Panc1 (cell line): ENCODE measurements at regions not wholly inside any gene's neighbourhood (a gene's known extent, or its start where the extent isn't known, plus 50 kb on each side); places are given as distances from the start of the nearest gene placed in this dataset.

Experiments used
- ATAC-seq: fragments of 200-7000 bp; cut with Tn5 transposase; 2 replicates; pipeline ENCODE4 v1.9.1; 2020; ENCODE audit warnings: mild to moderate bottlenecking, moderate library complexity
- BruUV-seq: library from RNA; stranded (reverse); fragments of 400-500 nt; replicated peaks from 2 replicates; lab custom pipeline; 2021; lab: Mats Ljungman, UMichigan
- CTCF ChIA-PET: fragments of 300-600 bp; sonication (Branson Sonifier 250); formaldehyde crosslinking; loops from one replicate; lab custom pipeline; 2022; ENCODE audit warnings: antibody characterized with exemption; lab: Charles Lee
- POLR2A ChIA-PET: fragments of 300-600 bp; sonication (Branson Sonifier 250); formaldehyde crosslinking; loops from one replicate; lab custom pipeline; 2022; ENCODE audit warnings: antibody characterized with exemption; lab: Charles Lee
- DNase-seq: peaks from one replicate; pipeline ENCODE4 v3.0.0-alpha.2; 2010; ENCODE audit warnings: low read depth, low spot score
- H3K27ac ChIP-seq: 2 replicates; pipeline ENCODE4 v1.5.1; 2011; ENCODE audit warnings: mild to moderate bottlenecking, low read length, inconsistent platforms
- H3K27me3 ChIP-seq: fragments of 200-500 bp; sonication (Bioruptor generic); 2 replicates; pipeline ENCODE4 v1.6.0; 2014; ENCODE audit warnings: low read length, inconsistent platforms; ENCODE audit not compliant: control insufficient read depth, insufficient read depth
- H3K36me3 ChIP-seq: fragments of 200-500 bp; sonication (Bioruptor generic); 2 replicates; pipeline ENCODE4 v1.5.1; 2014; ENCODE audit warnings: inconsistent platforms, mild to moderate bottlenecking, low read length, moderate library complexity; ENCODE audit not compliant: control insufficient read depth, insufficient read depth
- H3K4me1 ChIP-seq: 2 replicates; pipeline ENCODE4 v1.5.1; 2011; ENCODE audit warnings: inconsistent platforms, mild to moderate bottlenecking, low read length, moderate library complexity; ENCODE audit not compliant: control insufficient read depth, insufficient read depth
- H3K4me3 ChIP-seq, 2 experiments: 2 replicates each; pipeline ENCODE4 v1.5.1; 2011 to 2012; ENCODE audit warnings: low read depth in 2 of 2, low read length in 2 of 2, mild to moderate bottlenecking in 2 of 2, inconsistent platforms in 1 of 2, moderate library complexity in 1 of 2
- H3K9me3 ChIP-seq: fragments of 200-500 bp; sonication (Bioruptor generic); 2 replicates; pipeline ENCODE4 v1.5.1; 2014; ENCODE audit warnings: low read depth, mild to moderate bottlenecking, inconsistent platforms, low read length, moderate library complexity; ENCODE audit not compliant: control insufficient read depth, insufficient read depth
- CTCF ChIP-seq: fragments of 450-650 bp; IDR thresholded peaks from 2 replicates; pipeline ENCODE4 v1.5.1; 2017; ENCODE audit warnings: mild to moderate bottlenecking
- POLR2AphosphoS5 ChIP-seq: IDR thresholded peaks from 2 replicates; pipeline ENCODE4 v1.6.1; 2012; ENCODE audit warnings: mild to moderate bottlenecking, low read depth, low read length, moderate library complexity
- REST ChIP-seq, 2 experiments: IDR thresholded peaks; 2 replicates each; pipeline ENCODE4 v1.6.1; 2011 to 2012; ENCODE audit warnings: low read depth in 2 of 2, control low read depth in 1 of 2, low read length in 1 of 2, mild to moderate bottlenecking in 1 of 2, moderate library complexity in 1 of 2; ENCODE audit not compliant: insufficient read depth in 1 of 2
- SIN3A ChIP-seq: IDR thresholded peaks from 2 replicates; pipeline ENCODE4 v1.6.1; 2012; ENCODE audit warnings: low read depth, mild to moderate bottlenecking, low read length, moderate library complexity, borderline replicate concordance; ENCODE audit not compliant: insufficient read depth
- TCF7L2 ChIP-seq: IDR thresholded peaks from 2 replicates; pipeline ENCODE4 v1.6.1; 2011; ENCODE audit warnings: mild to moderate bottlenecking, low read depth, low read length, inconsistent platforms
- in situ Hi-C: cut with HindIII; loops from 2 replicates; pipeline ENCODE4 v1.10.0; 2016; ENCODE audit warnings: low sequenced_read_pairs, low pct_unique_long_range_greater_than_20kb
- intact Hi-C: fragments of 100-400 bp; cut with micrococcal nuclease; formaldehyde crosslinking; loops from one replicate; pipeline ENCODE4 v1.10.0; 2022; ENCODE audit not compliant: unreplicated experiment

GRCh38 chr2:198359308-198359707 lies 554.9 kb downstream of the PLCL1 start:
- Histone ChIP-seq H3K4me1 (no peaks in the 10 kb centered on the region), H3K9me3 (no peaks in the 10 kb centered on the region), H3K27me3 (no peaks in the 10 kb centered on the region; the same call in 1 of the 2 replicates), H3K27ac (no peak overlapping the region), H3K4me3 (no peak overlapping the region), H3K36me3 (no peaks in the 10 kb centered on the region)
- no peak for DNase-seq
- TF ChIP-seq CTCF, result no peak
- TF ChIP-seq TCF7L2, result no peak
- no peak for TF ChIP-seq REST (IDR thresholded peaks at IDR 0.05; ENCODE audit: insufficient read depth in 1 of 2, low read depth in 2 of 2, low read length in 1 of 2)
- TF ChIP-seq SIN3A, result no peak
- TF ChIP-seq POLR2AphosphoS5, result no peak
- in situ Hi-C loops (no loop called here), intact Hi-C loops (no loop called here)
- no TSS peak for BruUV-seq
- no peak for ATAC-seq
- CTCF ChIA-PET, result no interaction called here
- POLR2A ChIA-PET, result no interaction called here

GRCh38 chr2:198356157-198356556 lies 551.8 kb downstream of the PLCL1 start:
- H3K36me3 ChIP-seq, result no peaks in the 10 kb centered on the region
- H3K4me3 ChIP-seq, result no peak overlapping the region
- H3K27me3 ChIP-seq, result no peaks in the 10 kb centered on the region; the same call in 1 of the 2 replicates
- intact Hi-C loops (no loop called here), in situ Hi-C loops (no loop called here)
- POLR2A ChIA-PET, result no interaction called here
- no peak for DNase-seq
- no peaks in the 10 kb centered on the region for H3K9me3 ChIP-seq
- no peaks in the 10 kb centered on the region for H3K4me1 ChIP-seq
- no peak overlapping the region for H3K27ac ChIP-seq
- BruUV-seq, result no TSS peak
- CTCF ChIA-PET, result no interaction called here
- TF ChIP-seq CTCF, result no peak
- ATAC-seq, result no peak

- H3K27me3 ChIP-seq, result no peaks in the 10 kb centered on the region; the same call in 1 of the 2 replicates
- ATAC-seq (no peak), DNase-seq (no peak)
- POLR2A ChIA-PET, result no interaction called here
- BruUV-seq, result no TSS peak
- intact Hi-C loops, result no loop called here
- H3K27ac ChIP-seq, result no peak overlapping the region
- H3K4me3 ChIP-seq, result no peak overlapping the region
- no peaks in the 10 kb centered on the region for H3K9me3 ChIP-seq
- no peaks in the 10 kb centered on the region for H3K4me1 ChIP-seq
- in situ Hi-C loops, result no loop called here
- no peaks in the 10 kb centered on the region for H3K36me3 ChIP-seq
- CTCF ChIA-PET, result no interaction called here
- TF ChIP-seq REST (IDR thresholded peaks at IDR 0.05; ENCODE audit: insufficient read depth in 1 of 2, low read depth in 2 of 2, low read length in 1 of 2), result no peak
Observed at GRCh38 chr2:198351647-198352046, 547.3 kb downstream of the PLCL1 start.
